Neuronal stem cell (in vitro differentiated cells): ENCODE measurements at regions not wholly inside any gene's neighbourhood (a gene's known extent, or its start where the extent isn't known, plus 50 kb on each side); places are given as distances from the start of the nearest gene placed in this dataset.

ENCODE experiments used
- DNase-seq: peaks from one replicate; pipeline ENCODE4 v3.0.0-alpha.2; 2013; ENCODE audit warnings: low spot score
- H2AFZ ChIP-seq: one replicate; pipeline ENCODE4 v1.6.1; 2013; ENCODE audit warnings: mild to moderate bottlenecking, low read length, inconsistent platforms
- H2AK5ac ChIP-seq: 2 replicates; pipeline ENCODE4 v1.6.1; 2013; ENCODE audit warnings: low read depth, mild to moderate bottlenecking, inconsistent platforms, low read length, moderate library complexity, mixed read lengths
- H2BK120ac ChIP-seq: 2 replicates; pipeline ENCODE4 v1.6.1; 2013; ENCODE audit warnings: low read depth, mild to moderate bottlenecking, inconsistent platforms, low read length, moderate library complexity, mixed read lengths
- H2BK12ac ChIP-seq: one replicate; pipeline ENCODE4 v1.6.1; 2013; ENCODE audit warnings: low read length, inconsistent platforms
- H2BK15ac ChIP-seq: 2 replicates; pipeline ENCODE4 v1.6.1; 2013; ENCODE audit warnings: mild to moderate bottlenecking, low read length, inconsistent platforms, mixed read lengths
- H2BK5ac ChIP-seq: one replicate; pipeline ENCODE4 v1.6.1; 2013; ENCODE audit warnings: inconsistent platforms, mild to moderate bottlenecking, low read length, moderate library complexity
- H3K14ac ChIP-seq: one replicate; pipeline ENCODE4 v1.6.1; 2013; ENCODE audit warnings: low read length, inconsistent platforms
- H3K18ac ChIP-seq: 2 replicates; pipeline ENCODE4 v1.6.1; 2013; ENCODE audit warnings: low read length, inconsistent platforms
- H3K23ac ChIP-seq: 2 replicates; pipeline ENCODE4 v1.6.1; 2013; ENCODE audit warnings: low read depth, mild to moderate bottlenecking, mixed read lengths, low read length, inconsistent platforms; ENCODE audit not compliant: poor library complexity
- H3K27ac ChIP-seq: replicated peaks from 3 replicates; pipeline ENCODE4 v1.5.1; 2013; ENCODE audit warnings: low read length, inconsistent platforms
- H3K27me3 ChIP-seq, 3 experiments: 2 replicates each; pipeline ENCODE4 v1.6.1; 2013; ENCODE audit warnings: low read length in 3 of 3, mild to moderate bottlenecking in 2 of 3, inconsistent platforms in 1 of 3, low read depth in 1 of 3, mixed read lengths in 1 of 3, moderate library complexity in 1 of 3; ENCODE audit not compliant: control insufficient read depth in 3 of 3, insufficient read depth in 3 of 3
- H3K36me3 ChIP-seq, 2 donors: replicated peaks in 1 of 2; 2 replicates each; pipeline ENCODE4 v1.6.1; 2013; ENCODE audit warnings: low read length in 2 of 2; ENCODE audit not compliant: control insufficient read depth in 2 of 2, insufficient read depth in 2 of 2
- H3K4ac ChIP-seq: 2 replicates; pipeline ENCODE4 v1.6.1; 2013; ENCODE audit warnings: inconsistent platforms, mild to moderate bottlenecking, low read length, moderate library complexity
- H3K4me1 ChIP-seq, 2 donors: 1 replicate in 1 of 2; 2 replicates in 1 of 2; pipeline ENCODE4 v1.6.1; 2013; ENCODE audit warnings: low read length in 2 of 2, low read depth in 1 of 2; ENCODE audit not compliant: control insufficient read depth in 2 of 2, insufficient read depth in 1 of 2
- H3K4me2 ChIP-seq: one replicate; pipeline ENCODE4 v1.6.1; 2013; ENCODE audit warnings: mild to moderate bottlenecking, low read length, inconsistent platforms; ENCODE audit not compliant: insufficient read depth, poor library complexity, severe bottlenecking
- H3K4me3 ChIP-seq, 2 donors: 2 replicates each; pipeline ENCODE4 v1.5.1; 2013; ENCODE audit warnings: low read length in 2 of 2, mild to moderate bottlenecking in 2 of 2, inconsistent platforms in 1 of 2, moderate library complexity in 1 of 2
- H3K79me1 ChIP-seq: one replicate; pipeline ENCODE4 v1.6.1; 2013; ENCODE audit warnings: low read depth, mild to moderate bottlenecking, inconsistent platforms, low read length, moderate library complexity
- H3K9ac ChIP-seq: one replicate; pipeline ENCODE4 v1.6.1; 2013; ENCODE audit warnings: mild to moderate bottlenecking, low read depth, low read length, inconsistent platforms; ENCODE audit not compliant: poor library complexity
- H3K9me3 ChIP-seq, 2 donors: replicated peaks in 1 of 2; 2 replicates each; pipeline versions ENCODE3 to v1.6.1; 2013; ENCODE audit warnings: low read length in 2 of 2, mild to moderate bottlenecking in 2 of 2, inconsistent platforms in 1 of 2, low read depth in 1 of 2, mixed read lengths in 1 of 2, moderate library complexity in 1 of 2; ENCODE audit not compliant: control insufficient read depth in 2 of 2, insufficient read depth in 1 of 2
- H4K8ac ChIP-seq: one replicate; pipeline ENCODE4 v1.6.1; 2013; ENCODE audit warnings: low read depth, mild to moderate bottlenecking, inconsistent platforms, low read length, moderate library complexity
- H4K91ac ChIP-seq: one replicate; pipeline ENCODE4 v1.6.1; 2013; ENCODE audit warnings: low read length, low read depth, mild to moderate bottlenecking, inconsistent platforms; ENCODE audit not compliant: poor library complexity
- WGBS, 2 donors: extraction: QIAGEN DNeasy Blood & Tissue Kit; methylation state at CpG; one replicate each; pipeline ENCODE4 v1.1.7; 2013; ENCODE audit warnings: missing lambda C conversion rate in 2 of 2, mixed read lengths in 1 of 2; ENCODE audit not compliant: insufficient read length in 2 of 2, insufficient replicate concordance in 1 of 2; ENCODE audit errors: extremely low coverage in 2 of 2; 5-methylcytosine and 5-hydroxymethylcytosine counted together

- WGBS, 2 donors: no CpG with 5 or more reads among the region's 14 CpGs
- DNase-seq: no peak
Measured at GRCh38 chr12:116393859-116394650, 116.6 kb upstream of the MED13L start.

GRCh38 chr12:116395396-116395795, 117.9 kb upstream of the MED13L start:
- H3K27me3 ChIP-seq: no peaks in the 10 kb centered on the region
- no peak for DNase-seq
- H2BK5ac ChIP-seq: no peak overlapping the region
- H4K8ac ChIP-seq: no peak overlapping the region
- no peak overlapping the region for H3K4ac ChIP-seq
- H3K4me3 ChIP-seq: no peak overlapping the region
- H3K18ac ChIP-seq: no peak overlapping the region
- no peak overlapping the region for H2BK120ac ChIP-seq
- no peak overlapping the region for H2AFZ ChIP-seq
- H3K36me3 ChIP-seq: no peaks in the 10 kb centered on the region
- H2BK15ac ChIP-seq: no peak overlapping the region
- H3K4me1 ChIP-seq: no peaks in the 10 kb centered on the region
- no peak overlapping the region for H3K14ac ChIP-seq
- no peak overlapping the region for H3K9ac ChIP-seq
- H3K23ac ChIP-seq: no peak overlapping the region
- H3K27ac ChIP-seq: no peak overlapping the region
- H2AK5ac ChIP-seq: no peak overlapping the region
- H3K4me2 ChIP-seq: no peak overlapping the region
- H2BK12ac ChIP-seq: no peak overlapping the region
- WGBS, 2 donors: no CpG with 5 or more reads among the region's 1 CpG
- H3K79me1 ChIP-seq: no peaks in the 10 kb centered on the region
- H3K9me3 ChIP-seq: peaks cover 0 to 9% of the 10 kb centered on the region in 2 donors
- H4K91ac ChIP-seq: no peak overlapping the region

More at GRCh38 chr12:116393859-116394650, 116.6 kb upstream of the MED13L start:
- Histone ChIP-seq H3K4me1 (peaks cover 0 to 1% of the 10 kb centered on the region in 2 donors), H3K18ac (peak overlapping the region; percentile 30), H3K36me3 (no peaks in the 10 kb centered on the region), H2BK15ac (no peak overlapping the region), H2AFZ (no peak overlapping the region), H3K14ac (no peak overlapping the region), H2AK5ac (no peak overlapping the region), H3K23ac (no peak overlapping the region), H3K4me2 (no peak overlapping the region), H3K4ac (no peak overlapping the region), H2BK12ac (no peak overlapping the region), H2BK120ac (no peak overlapping the region), H2BK5ac (no peak overlapping the region), H3K4me3 (no peak overlapping the region), H3K9me3 (peaks cover 0 to 7% of the 10 kb centered on the region in 2 donors), H4K8ac (no peak overlapping the region), H3K79me1 (no peaks in the 10 kb centered on the region), H3K27ac (no peak overlapping the region), H4K91ac (no peak overlapping the region), H3K9ac (no peak overlapping the region), H3K27me3 (no peaks in the 10 kb centered on the region)

- no peak overlapping the region for H2BK15ac ChIP-seq
- H3K14ac ChIP-seq: no peak overlapping the region
- no peak overlapping the region for H2AK5ac ChIP-seq
- peaks cover 0 to 4% of the 10 kb centered on the region in 2 donors for H3K9me3 ChIP-seq
- no peaks in the 10 kb centered on the region for H3K4me1 ChIP-seq
- no peak overlapping the region for H3K18ac ChIP-seq
- H3K27ac ChIP-seq: no peak overlapping the region
- H3K4me2 ChIP-seq: no peak overlapping the region
- H3K4me3 ChIP-seq: no peak overlapping the region
- no peak overlapping the region for H2BK5ac ChIP-seq
- H2BK12ac ChIP-seq: no peak overlapping the region
- no peaks in the 10 kb centered on the region for H3K27me3 ChIP-seq
- H4K91ac ChIP-seq: no peak overlapping the region
- no peaks in the 10 kb centered on the region for H3K79me1 ChIP-seq
- H4K8ac ChIP-seq: no peak overlapping the region
- no peak overlapping the region for H2AFZ ChIP-seq
- no peak overlapping the region for H2BK120ac ChIP-seq
- no CpG with 5 or more reads among the region's 3 CpGs for WGBS, 2 donors
- H3K4ac ChIP-seq: no peak overlapping the region
- no peaks in the 10 kb centered on the region for H3K36me3 ChIP-seq
- no peak overlapping the region for H3K23ac ChIP-seq
- no peak overlapping the region for H3K9ac ChIP-seq
- DNase-seq: no peak
Measured at GRCh38 chr12:116397148-116397547, 119.7 kb upstream of the MED13L start.

GRCh38 chr12:116398193-116398592, 120.7 kb upstream of the MED13L start:
- H4K91ac ChIP-seq: no peak overlapping the region
- no peak overlapping the region for H2BK120ac ChIP-seq
- no peak overlapping the region for H2BK12ac ChIP-seq
- H3K14ac ChIP-seq: no peak overlapping the region
- no peak overlapping the region for H4K8ac ChIP-seq
- no peak overlapping the region for H3K4ac ChIP-seq
- no peaks in the 10 kb centered on the region for H3K79me1 ChIP-seq
- H2AFZ ChIP-seq: no peak overlapping the region
- no peak overlapping the region for H3K27ac ChIP-seq
- no peak overlapping the region for H3K18ac ChIP-seq
- no peak overlapping the region for H2BK5ac ChIP-seq
- no peaks in the 10 kb centered on the region for H3K27me3 ChIP-seq
- no peak overlapping the region for H2AK5ac ChIP-seq
- no peak overlapping the region for H3K9ac ChIP-seq
- H3K4me3 ChIP-seq: no peak overlapping the region
- no peak overlapping the region for H2BK15ac ChIP-seq
- no peak overlapping the region for H3K23ac ChIP-seq
- DNase-seq: no peak
- peaks cover 0 to 4% of the 10 kb centered on the region in 2 donors for H3K9me3 ChIP-seq
- no peaks in the 10 kb centered on the region for H3K36me3 ChIP-seq
- no peak overlapping the region for H3K4me2 ChIP-seq
- H3K4me1 ChIP-seq: no peaks in the 10 kb centered on the region
